Mucosa of rectum (tissue), 2 donors: ENCODE measurements at regions not wholly inside any gene's neighbourhood (a gene's known extent, or its start where the extent isn't known, plus 50 kb on each side); places are given as distances from the start of the nearest gene placed in this dataset.

Experiments used
- H3K27ac ChIP-seq, 2 donors: one replicate each; pipeline ENCODE4 v1.7.0; 2013; ENCODE audit warnings: inconsistent platforms in 2 of 2, low read depth in 2 of 2, low read length in 2 of 2
- H3K27me3 ChIP-seq, 2 donors: one replicate each; pipeline ENCODE4 v1.7.0; 2013; ENCODE audit warnings: low read length in 2 of 2; ENCODE audit not compliant: control insufficient read depth in 2 of 2, insufficient read depth in 2 of 2
- H3K36me3 ChIP-seq, 2 donors: one replicate each; pipeline ENCODE4 v1.7.0; 2013; ENCODE audit warnings: low read length in 2 of 2; ENCODE audit not compliant: control insufficient read depth in 2 of 2, insufficient read depth in 2 of 2
- H3K4me1 ChIP-seq, 2 donors: one replicate each; pipeline ENCODE4 v1.7.0; 2013; ENCODE audit warnings: low read length in 2 of 2, mild to moderate bottlenecking in 1 of 2; ENCODE audit not compliant: control insufficient read depth in 2 of 2, insufficient read depth in 2 of 2
- H3K4me3 ChIP-seq, 2 donors: one replicate each; pipeline ENCODE4 v1.7.0; 2013; ENCODE audit warnings: low read length in 2 of 2
- H3K9ac ChIP-seq, 2 donors: one replicate each; pipeline ENCODE4 v1.7.0; 2013; ENCODE audit warnings: low read length in 2 of 2, low read depth in 1 of 2, mild to moderate bottlenecking in 1 of 2
- H3K9me3 ChIP-seq, 2 donors: one replicate each; pipeline ENCODE4 v1.7.0; 2013; ENCODE audit warnings: low read length in 2 of 2; ENCODE audit not compliant: control insufficient read depth in 2 of 2
- donor health status: healthy.
- donor health status: Normal muscosa, but diverticular disease.

- no peak overlapping the region for H3K9ac ChIP-seq
- H3K4me1 ChIP-seq = no peaks in the 10 kb centered on the region
- no peaks in the 10 kb centered on the region for H3K27me3 ChIP-seq
- no peaks in the 10 kb centered on the region for H3K36me3 ChIP-seq
- H3K4me3 ChIP-seq = no peak overlapping the region
- H3K27ac ChIP-seq = no peak overlapping the region
- H3K9me3 ChIP-seq = no peaks in the 10 kb centered on the region
These were observed 214.1 kb upstream of the PLEKHG7 start for GRCh38 chr12:92488735-92489134.

GRCh38 chr12:92487138-92487485 is 215.7 kb upstream of the PLEKHG7 start:
- Histone ChIP-seq H3K36me3 (no peaks in the 10 kb centered on the region), H3K4me3 (no peak overlapping the region), H3K9me3 (no peaks in the 10 kb centered on the region), H3K4me1 (no peaks in the 10 kb centered on the region), H3K27ac (no peak overlapping the region), H3K27me3 (no peaks in the 10 kb centered on the region), H3K9ac (no peak overlapping the region)

GRCh38 chr12:92486443-92487137 is 216.2 kb upstream of the PLEKHG7 start:
- no peak overlapping the region for H3K4me3 ChIP-seq
- no peaks in the 10 kb centered on the region for H3K4me1 ChIP-seq
- H3K9me3 ChIP-seq = no peaks in the 10 kb centered on the region
- H3K27ac ChIP-seq = no peak overlapping the region
- H3K36me3 ChIP-seq = no peaks in the 10 kb centered on the region
- no peak overlapping the region for H3K9ac ChIP-seq
- no peaks in the 10 kb centered on the region for H3K27me3 ChIP-seq

GRCh38 chr12:92485351-92486348 is 217.1 kb upstream of the PLEKHG7 start:
- no peak overlapping the region for H3K9ac ChIP-seq
- no peaks in the 10 kb centered on the region for H3K9me3 ChIP-seq
- no peak overlapping the region for H3K4me3 ChIP-seq
- H3K27ac ChIP-seq = no peak overlapping the region
- no peaks in the 10 kb centered on the region for H3K36me3 ChIP-seq
- H3K4me1 ChIP-seq = no peaks in the 10 kb centered on the region
- H3K27me3 ChIP-seq = no peaks in the 10 kb centered on the region

GRCh38 chr12:92482599-92482998 is 220.2 kb upstream of the PLEKHG7 start:
- H3K27ac ChIP-seq = no peak overlapping the region
- H3K4me3 ChIP-seq = no peak overlapping the region
- no peak overlapping the region for H3K9ac ChIP-seq
- no peaks in the 10 kb centered on the region for H3K36me3 ChIP-seq
- no peaks in the 10 kb centered on the region for H3K9me3 ChIP-seq
- H3K27me3 ChIP-seq = no peaks in the 10 kb centered on the region
- no peaks in the 10 kb centered on the region for H3K4me1 ChIP-seq

GRCh38 chr12:92481066-92481465 is 221.7 kb upstream of the PLEKHG7 start:
- H3K9me3 ChIP-seq = no peaks in the 10 kb centered on the region
- H3K36me3 ChIP-seq = no peaks in the 10 kb centered on the region
- no peak overlapping the region for H3K4me3 ChIP-seq
- no peaks in the 10 kb centered on the region for H3K4me1 ChIP-seq
- H3K27me3 ChIP-seq = no peaks in the 10 kb centered on the region
- no peak overlapping the region for H3K27ac ChIP-seq
- no peak overlapping the region for H3K9ac ChIP-seq

GRCh38 chr12:92478692-92479091 is 224.1 kb upstream of the PLEKHG7 start:
- Histone ChIP-seq H3K36me3 (no peaks in the 10 kb centered on the region), H3K27me3 (no peaks in the 10 kb centered on the region), H3K27ac (no peak overlapping the region), H3K9me3 (no peaks in the 10 kb centered on the region), H3K4me1 (no peaks in the 10 kb centered on the region), H3K4me3 (no peak overlapping the region), H3K9ac (no peak overlapping the region)

GRCh38 chr12:92476844-92477243 is 225.9 kb upstream of the PLEKHG7 start:
- Histone ChIP-seq H3K27ac (no peak overlapping the region), H3K4me1 (peaks cover 5 to 6% of the 10 kb centered on the region in 2 donors), H3K27me3 (no peaks in the 10 kb centered on the region), H3K36me3 (no peaks in the 10 kb centered on the region), H3K9me3 (no peaks in the 10 kb centered on the region), H3K9ac (no peak overlapping the region), H3K4me3 (no peak overlapping the region)

- no peaks in the 10 kb centered on the region for H3K36me3 ChIP-seq
- peaks cover 5 to 8% of the 10 kb centered on the region in 2 donors for H3K4me1 ChIP-seq
- no peak overlapping the region for H3K9ac ChIP-seq
- no peaks in the 10 kb centered on the region for H3K27me3 ChIP-seq
- H3K27ac ChIP-seq = no peak overlapping the region
- H3K9me3 ChIP-seq = no peaks in the 10 kb centered on the region
- no peak overlapping the region for H3K4me3 ChIP-seq
These were observed 229.2 kb upstream of the PLEKHG7 start for GRCh38 chr12:92473564-92473963.

GRCh38 chr12:92472201-92472600 is 230.6 kb upstream of the PLEKHG7 start:
- peaks cover 5 to 8% of the 10 kb centered on the region in 2 donors for H3K4me1 ChIP-seq
- H3K4me3 ChIP-seq = no peak overlapping the region
- no peak overlapping the region for H3K9ac ChIP-seq
- H3K36me3 ChIP-seq = no peaks in the 10 kb centered on the region
- no peak overlapping the region for H3K27ac ChIP-seq
- H3K27me3 ChIP-seq = no peaks in the 10 kb centered on the region
- H3K9me3 ChIP-seq = no peaks in the 10 kb centered on the region
